OCI-M1 (cell line): ENCODE measurements at regions not wholly inside any gene's neighbourhood (a gene's known extent, or its start where the extent isn't known, plus 50 kb on each side); places are given as distances from the start of the nearest gene placed in this dataset.
"Not testable (repeated sequence)": the region's sequence is repeated elsewhere in the genome, so short reads cannot be mapped to it uniquely, and the experiment has no call there.

Source experiments
- DNase-seq: peaks from one replicate; lab custom pipeline; 2025; lab: John Stamatoyannopoulos, UW

GRCh38 chr6:145547594-145548335 lies 187.6 kb downstream of the EPM2A start:
- DNase-seq: no peak

- DNase-seq: peak; percentile 65
Measured at GRCh38 chr6:145548933-145549648, 186.2 kb downstream of the EPM2A start.

DNA sequence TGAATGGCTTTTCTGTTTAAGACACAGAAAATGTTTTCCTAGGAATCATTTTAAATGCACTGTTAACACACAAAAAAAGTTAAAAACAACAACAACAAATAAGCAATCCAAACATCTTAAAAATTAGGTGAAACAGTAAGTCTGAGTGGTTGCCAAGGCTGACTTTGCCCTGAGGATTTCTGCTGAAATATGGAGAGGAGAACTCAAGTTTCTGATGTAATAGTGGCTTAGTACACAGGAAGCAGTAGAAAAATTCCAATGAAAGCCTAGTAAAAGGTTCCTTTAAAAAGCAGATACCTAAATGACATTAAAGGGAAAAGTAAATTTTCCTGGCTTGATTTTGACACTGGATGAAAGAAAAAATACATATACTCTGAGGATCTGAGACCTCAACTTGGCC lies 184.2 kb downstream of the EPM2A start:
- no peak for DNase-seq

DNA sequence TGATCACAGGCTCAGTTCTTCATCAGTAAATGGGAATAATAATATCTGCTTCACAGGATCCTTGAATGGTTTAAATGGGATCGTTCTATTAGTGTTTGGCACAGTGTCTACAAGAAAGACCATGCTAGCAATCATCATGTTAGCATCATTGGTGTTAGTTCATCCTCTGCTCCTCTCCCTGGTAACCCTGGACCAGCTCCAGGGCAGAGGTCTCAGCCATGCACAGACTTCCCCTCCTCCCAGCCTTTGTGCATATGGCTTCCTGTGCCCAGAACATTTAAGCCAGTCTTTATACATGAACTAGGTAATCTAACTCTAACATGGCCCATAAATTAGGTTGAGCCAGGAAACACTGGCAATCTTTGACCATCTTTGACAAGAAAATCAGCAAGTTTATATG lies 180.2 kb downstream of the EPM2A start:
- no peak for DNase-seq

GRCh38 chr6:145557474-145557873 lies 177.8 kb downstream of the EPM2A start:
- DNase-seq: no peak

DNA sequence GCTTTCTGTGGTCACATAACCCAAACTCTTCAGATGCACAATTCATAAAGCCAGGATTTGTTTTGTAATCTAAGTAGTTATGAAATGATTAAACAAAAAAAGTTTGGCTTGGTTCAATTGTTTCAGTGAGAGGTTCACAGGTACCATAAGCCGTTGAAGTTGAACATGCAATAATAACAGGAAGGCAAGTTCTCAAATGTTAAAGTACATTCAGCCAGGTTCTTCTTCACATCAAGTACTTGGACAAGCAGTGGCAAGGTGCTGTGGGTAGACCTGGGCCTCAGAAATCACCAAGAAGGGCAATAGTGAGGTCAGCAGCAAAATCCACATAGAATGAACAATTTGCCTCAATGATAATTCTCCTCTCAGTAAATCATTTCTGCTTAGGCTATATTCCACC lies 175.5 kb downstream of the EPM2A start:
- DNase-seq: no peak

- no peak for DNase-seq
Measured at GRCh38 chr6:145561095-145562072, 173.9 kb downstream of the EPM2A start.

- DNase-seq: no peak
Measured at GRCh38 chr6:145562771-145563615, 172.3 kb downstream of the EPM2A start.

DNA sequence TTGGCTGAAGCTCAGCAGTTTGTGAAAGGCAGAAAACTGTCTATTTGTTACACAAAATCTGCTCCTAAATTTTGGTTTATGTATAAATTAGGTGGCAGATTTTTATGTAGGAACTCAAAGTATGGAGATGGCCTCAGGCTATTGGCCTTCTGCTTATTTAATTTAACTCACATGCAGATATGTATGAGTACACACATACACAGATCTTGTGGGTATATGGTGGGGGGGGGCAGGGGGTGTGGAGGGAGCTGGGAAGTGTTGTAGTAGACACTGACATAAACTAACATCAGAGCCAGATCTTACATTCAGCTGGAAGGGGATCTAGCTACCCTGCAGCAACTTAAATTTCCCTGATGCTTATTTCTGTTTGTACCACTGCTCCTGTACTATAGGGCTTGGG lies 170.8 kb downstream of the EPM2A start:
- no peak for DNase-seq

DNA sequence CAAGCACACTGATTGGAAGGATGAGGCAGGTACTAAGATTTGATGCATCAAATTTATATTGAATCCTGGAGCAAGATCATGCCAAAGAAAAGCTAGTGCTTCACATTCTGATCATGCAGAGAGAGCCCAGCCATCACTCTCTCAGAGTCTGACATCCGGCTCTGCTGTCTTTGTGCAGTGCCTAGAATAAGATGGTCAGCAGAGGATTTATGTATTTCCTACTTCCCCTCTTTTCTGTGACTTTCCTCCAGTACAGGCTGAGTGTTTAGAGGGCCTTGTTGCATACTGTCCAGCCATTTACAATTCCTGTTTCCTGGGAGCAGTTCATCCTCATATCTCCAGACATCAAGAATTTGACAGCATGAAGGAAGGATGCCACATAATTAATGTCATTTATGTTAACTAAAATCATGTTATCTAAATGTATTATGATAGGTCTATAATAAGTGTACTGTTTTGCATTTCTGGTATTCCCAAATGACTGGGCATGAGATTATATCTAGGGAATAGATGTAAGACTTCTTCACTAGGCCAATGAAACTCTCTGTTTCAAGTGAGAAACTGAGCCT lies 167.6 kb downstream of the EPM2A start:
- no peak for DNase-seq

DNA sequence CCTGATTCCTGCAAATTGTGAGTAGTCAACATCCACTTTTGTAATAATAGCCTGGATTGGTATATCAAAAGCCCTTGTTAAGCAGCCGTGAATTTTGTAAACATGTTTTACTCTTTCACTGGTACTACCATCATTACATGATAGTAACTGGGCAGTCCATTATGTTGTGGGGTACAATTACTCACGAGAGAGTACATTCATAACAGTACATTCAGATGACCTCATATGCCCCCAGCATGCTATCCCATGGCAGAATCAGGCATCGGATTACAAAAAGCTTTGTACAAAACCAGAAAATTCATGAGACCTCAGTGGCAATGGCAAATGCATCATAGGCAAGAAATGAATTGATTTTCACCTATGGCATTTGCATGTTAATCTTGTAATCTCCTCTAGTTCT lies 166.2 kb downstream of the EPM2A start:
- no peak for DNase-seq

DNA sequence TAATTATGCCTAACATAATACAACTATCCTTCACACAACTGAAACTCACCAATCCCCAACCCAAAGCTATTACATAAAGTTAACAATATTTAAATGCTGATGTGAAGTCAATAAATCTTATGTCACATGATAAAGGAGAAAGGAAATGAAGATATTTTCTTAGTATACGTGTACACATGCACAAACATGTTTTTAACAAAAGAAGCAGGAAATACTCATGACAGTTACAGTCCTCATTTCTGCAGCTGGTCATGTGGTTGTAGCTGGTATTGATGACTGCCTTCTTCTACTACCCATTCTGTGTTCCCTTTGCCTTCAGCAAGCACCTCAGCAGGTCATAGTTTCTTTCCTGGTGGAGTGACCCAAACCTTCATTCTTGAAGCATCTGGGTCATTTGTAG lies 165.0 kb downstream of the EPM2A start:
- not testable (repeated sequence) for DNase-seq

DNA sequence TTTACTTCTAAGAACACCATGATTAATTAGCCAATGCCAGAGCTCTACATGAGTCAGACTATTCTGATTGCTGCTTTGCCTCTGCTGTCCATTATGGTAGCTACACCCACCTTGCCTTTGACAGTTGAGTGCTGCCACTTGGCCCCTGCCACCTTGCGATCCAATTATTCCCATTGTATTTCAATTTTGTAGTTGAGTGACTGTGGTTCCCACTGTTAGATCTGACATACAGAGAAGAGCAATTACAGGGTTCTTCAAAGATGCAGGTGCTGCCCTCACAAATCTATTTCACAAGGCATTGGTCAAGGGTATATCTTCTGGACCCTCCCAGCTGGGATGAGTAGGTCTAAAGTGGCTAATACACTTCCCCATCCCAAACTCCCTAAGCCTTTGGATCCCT lies 161.1 kb downstream of the EPM2A start:
- not testable (repeated sequence) for DNase-seq
